GM12865 (cell line): ENCODE measurements at regions not wholly inside any gene's neighbourhood (a gene's known extent, or its start where the extent isn't known, plus 50 kb on each side); places are given as distances from the start of the nearest gene placed in this dataset.
A peak's percentile ranks its signal among the peaks of the same experiment; 100 is the strongest.

Experiments used
- DNase-seq: peaks from one replicate; pipeline ENCODE4 v3.0.0; 2010; ENCODE audit warnings: low read depth
- H3K4me3 ChIP-seq: 2 replicates; pipeline ENCODE4 v1.5.1; 2011; ENCODE audit warnings: mild to moderate bottlenecking, low read depth, low read length, control low read depth
- CTCF ChIP-seq: IDR thresholded peaks from 2 replicates; pipeline ENCODE4 v1.5.1; 2011; ENCODE audit warnings: low read length, control low read depth, low read depth, inconsistent platforms; ENCODE audit not compliant: insufficient read depth; ENCODE audit errors: missing control alignments

GRCh38 chr9:31336386-31336785 lies 1048.1 kb upstream of the ACO1 start:
- no peak overlapping the region for H3K4me3 ChIP-seq
- no peak for TF ChIP-seq CTCF
- no peak for DNase-seq

- H3K4me3 ChIP-seq: no peak overlapping the region
- no peak for DNase-seq
- no peak for TF ChIP-seq CTCF
These were observed 1047.6 kb upstream of the ACO1 start for GRCh38 chr9:31336841-31337240.

- TF ChIP-seq CTCF: no peak
- H3K4me3 ChIP-seq: peak overlapping the region; percentile 48
- peak; percentile 88 for DNase-seq
These were observed 1037.3 kb upstream of the ACO1 start for GRCh38 chr9:31347082-31347617.

- no peak overlapping the region for H3K4me3 ChIP-seq
- no peak for DNase-seq
- no peak for TF ChIP-seq CTCF
These were observed 1029.1 kb upstream of the ACO1 start for GRCh38 chr9:31355159-31355882.

- DNase-seq: no peak
- no peak for TF ChIP-seq CTCF
- no peak overlapping the region for H3K4me3 ChIP-seq
These were observed 1028.5 kb upstream of the ACO1 start for GRCh38 chr9:31355965-31356364.

GRCh38 chr9:31359071-31359470 lies 1025.4 kb upstream of the ACO1 start:
- TF ChIP-seq CTCF: no peak
- DNase-seq: no peak
- no peak overlapping the region for H3K4me3 ChIP-seq

GRCh38 chr9:31364171-31364570 lies 1020.3 kb upstream of the ACO1 start:
- DNase-seq: no peak
- no peak overlapping the region for H3K4me3 ChIP-seq
- TF ChIP-seq CTCF: no peak
